H9 (cell line): ENCODE measurements at regions not wholly inside any gene's neighbourhood (a gene's known extent, or its start where the extent isn't known, plus 50 kb on each side); places are given as distances from the start of the nearest gene placed in this dataset.

Experiments used
- DNase-seq: peaks from one replicate; pipeline ENCODE4 v3.0.0-alpha.2; 2017
- H2AFZ ChIP-seq: one replicate; pipeline ENCODE4 v1.6.1; 2013; ENCODE audit warnings: mild to moderate bottlenecking, low read length, control low read depth, moderate library complexity
- H2AK5ac ChIP-seq: 2 replicates; pipeline ENCODE4 v1.6.1; 2013; ENCODE audit warnings: low read length, control low read depth, mixed read lengths; ENCODE audit not compliant: insufficient read length
- H2BK120ac ChIP-seq: one replicate; pipeline ENCODE4 v1.6.1; 2013; ENCODE audit warnings: low read depth, mild to moderate bottlenecking, low read length, control low read depth, inconsistent platforms; ENCODE audit not compliant: poor library complexity, severe bottlenecking
- H2BK12ac ChIP-seq: 2 replicates; pipeline ENCODE4 v1.6.1; 2013; ENCODE audit warnings: low read length, control low read depth, mixed read lengths, low read depth; ENCODE audit not compliant: insufficient read length
- H2BK15ac ChIP-seq: 2 replicates; pipeline ENCODE4 v1.6.1; 2013; ENCODE audit warnings: low read depth, low read length, control low read depth
- H2BK20ac ChIP-seq: one replicate; pipeline ENCODE4 v1.6.1; 2013; ENCODE audit warnings: low read depth, mild to moderate bottlenecking, low read length, control low read depth, inconsistent platforms; ENCODE audit not compliant: poor library complexity, severe bottlenecking
- H2BK5ac ChIP-seq: 2 replicates; pipeline ENCODE4 v1.6.1; 2013; ENCODE audit warnings: low read length, control low read depth, mixed read lengths; ENCODE audit not compliant: insufficient read length
- H3K14ac ChIP-seq: 2 replicates; pipeline ENCODE4 v1.6.1; 2013; ENCODE audit warnings: low read length, control low read depth; ENCODE audit not compliant: insufficient read depth
- H3K18ac ChIP-seq: 2 replicates; pipeline ENCODE4 v1.6.1; 2013; ENCODE audit warnings: low read depth, mild to moderate bottlenecking, mixed read lengths, low read length, control low read depth; ENCODE audit not compliant: insufficient read length
- H3K23ac ChIP-seq: 2 replicates; pipeline ENCODE4 v1.6.1; 2013; ENCODE audit warnings: low read length, control low read depth, mixed read lengths, low read depth; ENCODE audit not compliant: insufficient read length
- H3K23me2 ChIP-seq: 2 replicates; pipeline ENCODE4 v1.6.1; 2013; ENCODE audit warnings: low read depth, mild to moderate bottlenecking, mixed read lengths, low read length, control low read depth; ENCODE audit not compliant: insufficient read length, poor library complexity, severe bottlenecking
- H3K27ac ChIP-seq: 2 replicates; pipeline ENCODE4 v1.5.1; 2013; ENCODE audit warnings: low read length, control low read depth, mixed read lengths, low read depth; ENCODE audit not compliant: insufficient read length
- H3K27me3 ChIP-seq: 2 replicates; pipeline ENCODE4 v1.6.1; 2013; ENCODE audit warnings: low read length, control low read depth, inconsistent platforms; ENCODE audit not compliant: insufficient read depth
- H3K4ac ChIP-seq: 2 replicates; pipeline ENCODE4 v1.6.1; 2013; ENCODE audit warnings: low read depth, mild to moderate bottlenecking, control low read depth, inconsistent platforms, low read length, moderate library complexity
- H3K4me1 ChIP-seq: 2 replicates; pipeline ENCODE4 v1.6.1; 2013; ENCODE audit warnings: low read length, control low read depth, inconsistent platforms; ENCODE audit not compliant: insufficient read depth
- H3K4me2 ChIP-seq: 2 replicates; pipeline ENCODE4 v1.6.1; 2013; ENCODE audit warnings: low read length, control low read depth, mixed read lengths; ENCODE audit not compliant: insufficient read length, insufficient read depth
- H3K56ac ChIP-seq: 2 replicates; pipeline ENCODE4 v1.6.1; 2013; ENCODE audit warnings: low read depth, mild to moderate bottlenecking, mixed read lengths, low read length, control low read depth; ENCODE audit not compliant: insufficient read length
- H3K79me1 ChIP-seq: 2 replicates; pipeline ENCODE4 v1.6.1; 2013; ENCODE audit warnings: low read depth, mild to moderate bottlenecking, moderate library complexity, low read length, control low read depth, inconsistent platforms; ENCODE audit not compliant: insufficient read depth, poor library complexity, severe bottlenecking
- H3K79me2 ChIP-seq: 2 replicates; pipeline ENCODE4 v1.6.1; 2013; ENCODE audit warnings: low read length, control low read depth, inconsistent platforms; ENCODE audit not compliant: insufficient read depth
- H3K9ac ChIP-seq: 2 replicates; pipeline ENCODE4 v1.6.1; 2013; ENCODE audit warnings: low read length, control low read depth, mixed read lengths; ENCODE audit not compliant: insufficient read length; ENCODE audit errors: extremely low read depth
- H3K9me3 ChIP-seq: one replicate; pipeline ENCODE4 v1.6.1; 2013; ENCODE audit warnings: low read depth, low read length, inconsistent platforms; ENCODE audit not compliant: control insufficient read depth
- H3T11ph ChIP-seq: one replicate; pipeline ENCODE4 v1.6.1; 2013; ENCODE audit warnings: mild to moderate bottlenecking, low read length, control low read depth, inconsistent platforms
- H4K20me1 ChIP-seq: one replicate; pipeline ENCODE4 v1.6.1; 2013; ENCODE audit not compliant: control insufficient read depth, insufficient read length, insufficient read depth
- H4K5ac ChIP-seq: 2 replicates; pipeline ENCODE4 v1.6.1; 2013; ENCODE audit warnings: low read depth, mild to moderate bottlenecking, mixed read lengths, low read length, control low read depth; ENCODE audit not compliant: insufficient read length
- H4K8ac ChIP-seq: replicated peaks from 2 replicates; pipeline ENCODE4 v1.6.1; 2013; ENCODE audit warnings: low read length, control low read depth, mixed read lengths, low read depth; ENCODE audit not compliant: insufficient read length
- H4K91ac ChIP-seq: 2 replicates; pipeline ENCODE4 v1.6.1; 2013; ENCODE audit warnings: low read depth, mild to moderate bottlenecking, moderate library complexity, mixed read lengths, low read length, control low read depth; ENCODE audit not compliant: insufficient read length
- H3K27ac Mint-ChIP-seq, 3 experiments: 2 replicates in 2 of 3; 3 replicates in 1 of 3; pipeline ENCODE4 v1.8.0; 2020 to 2021; ENCODE audit warnings: mixed read lengths in 3 of 3, mild to moderate bottlenecking in 1 of 3, moderate library complexity in 1 of 3
- H3K27me3 Mint-ChIP-seq: 2 replicates; pipeline ENCODE4 v1.8.0; 2021; ENCODE audit warnings: low read depth, mild to moderate bottlenecking, moderate library complexity, mixed read lengths
- H3K36me3 Mint-ChIP-seq, 3 experiments: 2 replicates in 2 of 3; 3 replicates in 1 of 3; pipeline ENCODE4 v1.8.0; 2020 to 2021; ENCODE audit warnings: low read depth in 3 of 3, mixed read lengths in 3 of 3; ENCODE audit not compliant: insufficient read depth in 1 of 3
- H3K4me1 Mint-ChIP-seq, 2 experiments: 2 replicates each; pipeline ENCODE4 v1.8.0; 2020; ENCODE audit warnings: mixed read lengths in 2 of 2
- H3K4me3 Mint-ChIP-seq, 2 experiments: 2 replicates in 1 of 2; 3 replicates in 1 of 2; pipeline ENCODE4 v1.8.0; 2020 to 2021; ENCODE audit warnings: mild to moderate bottlenecking in 2 of 2, mixed read lengths in 2 of 2, moderate library complexity in 1 of 2
- H3K9me3 Mint-ChIP-seq, 2 experiments: 2 replicates in 1 of 2; 3 replicates in 1 of 2; pipeline ENCODE4 v1.8.0; 2020; ENCODE audit warnings: mild to moderate bottlenecking in 2 of 2, mixed read lengths in 2 of 2, moderate library complexity in 1 of 2
- WGBS: extraction: QIAGEN DNeasy Blood & Tissue Kit; methylation state at CpG from one replicate; pipeline ENCODE4 v1.1.7; 2013; ENCODE audit warnings: missing lambda C conversion rate, low lambda C conversion rate, mixed read lengths; ENCODE audit not compliant: insufficient read length; ENCODE audit errors: extremely low coverage; 5-methylcytosine and 5-hydroxymethylcytosine counted together
- TF ChIP-seq, protein P1 (sequence below): fragments of 200-600 bp; sonication (generic); conservative IDR thresholded peaks from 3 replicates; pipeline ENCODE4 v1.8.0; 2021; ENCODE audit warnings: antibody characterized with exemption, mild to moderate bottlenecking

DNA sequence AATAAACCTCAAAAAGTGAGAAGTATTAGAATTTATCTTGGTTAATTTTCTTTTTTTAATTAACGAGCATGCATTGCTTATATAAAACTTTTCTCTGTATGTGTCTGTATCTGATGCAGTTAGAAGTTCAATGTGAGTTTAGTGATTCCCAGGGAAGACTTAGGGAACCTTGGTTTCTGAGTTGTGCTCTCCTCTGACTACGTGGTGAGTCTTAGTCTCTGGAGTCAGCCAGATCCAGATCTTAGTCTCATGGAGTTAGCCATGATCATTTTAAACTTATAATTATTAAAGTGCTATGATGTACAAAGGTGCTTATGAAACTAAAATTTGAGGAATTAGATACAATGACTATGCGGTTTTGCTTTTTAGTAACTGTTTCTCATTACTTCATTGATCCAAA is 285.3 kb upstream of the DMRT1 start:
- H3K27ac ChIP-seq: no peak overlapping the region
- H2BK20ac ChIP-seq: no peak overlapping the region
- H3K4ac ChIP-seq: no peak overlapping the region
- H3K18ac ChIP-seq: no peak overlapping the region
- H3K4me1 Mint-ChIP-seq: peaks cover 15 to 23% of the 10 kb centered on the region in 2 experiments
- H3K36me3 Mint-ChIP-seq: no peaks in the 10 kb centered on the region
- H2AFZ ChIP-seq: no peak overlapping the region
- no CpG with 5 or more reads among the region's 3 CpGs for WGBS
- no peak for DNase-seq
- H4K20me1 ChIP-seq: no peaks in the 10 kb centered on the region
- no peaks in the 10 kb centered on the region for H3K4me1 ChIP-seq
- H2BK12ac ChIP-seq: no peak overlapping the region
- H2BK15ac ChIP-seq: no peak overlapping the region
- no peak overlapping the region for H4K5ac ChIP-seq
- H3K27ac Mint-ChIP-seq: no peak overlapping the region; a peak in 1 of 7 replicates
- no peak overlapping the region for H4K91ac ChIP-seq
- no peak overlapping the region for H3K56ac ChIP-seq
- no peak overlapping the region for H3K23ac ChIP-seq
- no peaks in the 10 kb centered on the region for H3K9me3 ChIP-seq
- no peak overlapping the region for H3T11ph ChIP-seq
- no peak overlapping the region for H4K8ac ChIP-seq
- no peaks in the 10 kb centered on the region for H3K27me3 Mint-ChIP-seq
- no peaks in the 10 kb centered on the region for H3K9me3 Mint-ChIP-seq
- H3K79me2 ChIP-seq: no peaks in the 10 kb centered on the region
- H3K23me2 ChIP-seq: no peaks in the 10 kb centered on the region
- no peak overlapping the region for H3K4me3 Mint-ChIP-seq
- no peak overlapping the region for H2AK5ac ChIP-seq
- no peaks in the 10 kb centered on the region for H3K27me3 ChIP-seq
- H3K9ac ChIP-seq: no peak overlapping the region
- H3K79me1 ChIP-seq: no peaks in the 10 kb centered on the region
- TF ChIP-seq, protein P1, sequence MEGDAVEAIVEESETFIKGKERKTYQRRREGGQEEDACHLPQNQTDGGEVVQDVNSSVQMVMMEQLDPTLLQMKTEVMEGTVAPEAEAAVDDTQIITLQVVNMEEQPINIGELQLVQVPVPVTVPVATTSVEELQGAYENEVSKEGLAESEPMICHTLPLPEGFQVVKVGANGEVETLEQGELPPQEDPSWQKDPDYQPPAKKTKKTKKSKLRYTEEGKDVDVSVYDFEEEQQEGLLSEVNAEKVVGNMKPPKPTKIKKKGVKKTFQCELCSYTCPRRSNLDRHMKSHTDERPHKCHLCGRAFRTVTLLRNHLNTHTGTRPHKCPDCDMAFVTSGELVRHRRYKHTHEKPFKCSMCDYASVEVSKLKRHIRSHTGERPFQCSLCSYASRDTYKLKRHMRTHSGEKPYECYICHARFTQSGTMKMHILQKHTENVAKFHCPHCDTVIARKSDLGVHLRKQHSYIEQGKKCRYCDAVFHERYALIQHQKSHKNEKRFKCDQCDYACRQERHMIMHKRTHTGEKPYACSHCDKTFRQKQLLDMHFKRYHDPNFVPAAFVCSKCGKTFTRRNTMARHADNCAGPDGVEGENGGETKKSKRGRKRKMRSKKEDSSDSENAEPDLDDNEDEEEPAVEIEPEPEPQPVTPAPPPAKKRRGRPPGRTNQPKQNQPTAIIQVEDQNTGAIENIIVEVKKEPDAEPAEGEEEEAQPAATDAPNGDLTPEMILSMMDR: no peak
- no peak overlapping the region for H2BK120ac ChIP-seq
- no peak overlapping the region for H2BK5ac ChIP-seq
- H3K14ac ChIP-seq: no peak overlapping the region
- no peak overlapping the region for H3K4me2 ChIP-seq
